RWPE2 (cell line): ENCODE measurements at regions not wholly inside any gene's neighbourhood (a gene's known extent, or its start where the extent isn't known, plus 50 kb on each side); places are given as distances from the start of the nearest gene placed in this dataset.

Experiments used
- ATAC-seq: fragments of 200-7000 bp; cut with Tn5 transposase; 3 replicates; pipeline ENCODE4 v1.9.1; 2021; ENCODE audit warnings: low read depth
- DNase-seq: peaks from one replicate; pipeline ENCODE4 v3.0.0-alpha.2; 2020; ENCODE audit warnings: low spot score
- H3K27ac ChIP-seq: fragments of 450-650 bp; 2 replicates; pipeline ENCODE4 v1.5.1; 2017; ENCODE audit warnings: mild to moderate bottlenecking; ENCODE audit not compliant: poor library complexity, severe bottlenecking
- H3K27me3 ChIP-seq: fragments of 250-450 bp; sonication (Bioruptor Pico); 2 replicates; pipeline ENCODE4 v1.5.1; 2021; ENCODE audit warnings: mild to moderate bottlenecking, moderate library complexity; ENCODE audit not compliant: insufficient read depth, poor library complexity, severe bottlenecking
- H3K36me3 ChIP-seq: fragments of 250-450 bp; sonication (Bioruptor Pico); 2 replicates; pipeline ENCODE4 v1.5.1; 2020; ENCODE audit warnings: low read depth, mild to moderate bottlenecking, moderate library complexity
- H3K4me1 ChIP-seq: fragments of 250-450 bp; sonication (Bioruptor Pico); 2 replicates; pipeline ENCODE4 v1.5.1; 2021; ENCODE audit warnings: mild to moderate bottlenecking, moderate library complexity; ENCODE audit not compliant: insufficient read depth, poor library complexity, severe bottlenecking
- H3K4me3 ChIP-seq: fragments of 250-450 bp; sonication (Bioruptor Pico); 2 replicates; pipeline ENCODE4 v1.5.1; 2021; ENCODE audit warnings: mild to moderate bottlenecking, moderate library complexity; ENCODE audit not compliant: severe bottlenecking
- H3K9me3 ChIP-seq: fragments of 250-450 bp; sonication (Bioruptor Pico); 2 replicates; pipeline ENCODE4 v1.5.1; 2021; ENCODE audit warnings: mild to moderate bottlenecking, moderate library complexity; ENCODE audit not compliant: severe bottlenecking
- TF ChIP-seq, protein P1 (sequence below): fragments of 450-650 bp; IDR thresholded peaks from one replicate; pipeline ENCODE4 v1.5.1; 2017; ENCODE audit warnings: mild to moderate bottlenecking, moderate library complexity; ENCODE audit not compliant: poor library complexity, severe bottlenecking

DNA sequence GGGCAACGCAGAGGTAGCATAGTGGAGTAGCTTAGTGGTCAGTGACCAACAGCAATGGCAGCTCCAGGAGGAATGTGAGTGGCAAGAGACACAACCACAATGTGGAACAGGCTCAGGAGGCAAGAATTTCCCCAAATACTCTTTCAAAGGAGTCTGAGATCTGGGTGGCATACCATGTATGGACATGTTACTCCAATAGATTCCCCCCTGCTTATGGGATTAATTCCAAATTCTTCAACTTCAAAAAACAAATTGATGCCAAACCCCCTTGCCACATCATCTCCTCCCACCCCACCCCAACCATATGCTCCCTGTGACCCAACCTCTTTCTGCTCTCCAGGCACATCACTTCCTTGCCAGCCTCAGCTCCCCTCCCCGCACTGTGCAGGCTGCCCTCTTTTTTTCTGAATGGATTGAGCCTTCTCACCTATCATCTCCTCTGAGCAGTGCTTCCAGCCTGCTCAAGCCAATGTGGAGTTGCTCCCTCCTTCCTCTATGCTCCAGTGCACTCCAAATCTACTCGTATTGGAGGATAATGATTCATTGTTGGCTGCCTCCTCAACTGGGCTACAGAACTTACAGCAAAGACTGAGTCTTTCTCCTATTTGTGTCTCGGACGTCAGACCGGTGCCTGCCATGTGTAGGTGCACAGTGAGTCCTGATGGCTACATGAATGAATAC is 93.0 kb upstream of the CEP85L start:
- DNase-seq, result no peak
- TF ChIP-seq, protein P1, sequence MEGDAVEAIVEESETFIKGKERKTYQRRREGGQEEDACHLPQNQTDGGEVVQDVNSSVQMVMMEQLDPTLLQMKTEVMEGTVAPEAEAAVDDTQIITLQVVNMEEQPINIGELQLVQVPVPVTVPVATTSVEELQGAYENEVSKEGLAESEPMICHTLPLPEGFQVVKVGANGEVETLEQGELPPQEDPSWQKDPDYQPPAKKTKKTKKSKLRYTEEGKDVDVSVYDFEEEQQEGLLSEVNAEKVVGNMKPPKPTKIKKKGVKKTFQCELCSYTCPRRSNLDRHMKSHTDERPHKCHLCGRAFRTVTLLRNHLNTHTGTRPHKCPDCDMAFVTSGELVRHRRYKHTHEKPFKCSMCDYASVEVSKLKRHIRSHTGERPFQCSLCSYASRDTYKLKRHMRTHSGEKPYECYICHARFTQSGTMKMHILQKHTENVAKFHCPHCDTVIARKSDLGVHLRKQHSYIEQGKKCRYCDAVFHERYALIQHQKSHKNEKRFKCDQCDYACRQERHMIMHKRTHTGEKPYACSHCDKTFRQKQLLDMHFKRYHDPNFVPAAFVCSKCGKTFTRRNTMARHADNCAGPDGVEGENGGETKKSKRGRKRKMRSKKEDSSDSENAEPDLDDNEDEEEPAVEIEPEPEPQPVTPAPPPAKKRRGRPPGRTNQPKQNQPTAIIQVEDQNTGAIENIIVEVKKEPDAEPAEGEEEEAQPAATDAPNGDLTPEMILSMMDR, result no peak

DNA sequence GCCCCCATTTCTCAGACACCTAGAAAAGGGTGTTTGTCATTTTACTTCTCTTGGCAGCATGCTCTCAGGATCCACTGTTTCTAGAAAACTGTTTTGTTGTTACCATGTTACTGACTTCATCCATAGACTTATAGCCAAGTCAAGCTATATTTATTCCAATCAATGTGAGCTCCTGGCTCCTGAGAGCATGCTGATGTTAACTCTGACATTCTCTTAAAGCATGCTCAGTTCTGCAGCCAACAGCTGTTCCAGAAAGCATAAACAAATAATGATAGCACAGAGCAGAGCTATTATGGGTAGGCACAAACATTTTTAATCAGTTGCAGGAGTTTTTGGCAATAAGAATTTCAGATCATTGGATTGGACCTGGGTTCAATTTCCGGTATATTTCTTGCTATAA is 92.4 kb upstream of the CEP85L start:
- ATAC-seq (no peak), DNase-seq (no peak)
- no peaks in the 10 kb centered on the region for H3K4me1 ChIP-seq

More for the DNA sequence above, 93.0 kb upstream of the CEP85L start:
- Histone ChIP-seq H3K27me3 (no peaks in the 10 kb centered on the region), H3K27ac (no peak overlapping the region), H3K36me3 (no peaks in the 10 kb centered on the region), H3K9me3 (no peaks in the 10 kb centered on the region), H3K4me3 (no peak overlapping the region), H3K4me1 (no peaks in the 10 kb centered on the region)
- no peak for ATAC-seq

DNA sequence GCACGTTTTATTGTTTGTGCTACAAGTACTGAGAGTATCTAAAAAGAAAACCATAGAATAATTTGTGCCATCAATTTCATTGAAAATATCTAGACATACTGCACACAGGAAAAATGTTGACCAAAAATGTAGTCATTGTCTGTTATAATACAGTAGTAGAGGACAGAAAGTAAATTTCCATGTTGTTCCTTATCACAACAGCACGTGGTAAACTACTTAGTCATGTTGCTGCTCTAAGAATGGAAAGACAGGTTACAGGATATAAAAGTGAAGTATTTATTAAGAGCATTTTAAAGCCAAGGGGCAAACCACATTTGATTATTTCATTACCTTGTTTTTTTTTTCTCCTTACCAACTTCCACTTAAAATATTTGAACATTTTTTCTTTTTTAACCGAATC is 89.0 kb upstream of the CEP85L start:
- Histone ChIP-seq H3K9me3 (no peaks in the 10 kb centered on the region), H3K4me1 (no peaks in the 10 kb centered on the region), H3K4me3 (no peak overlapping the region), H3K36me3 (no peaks in the 10 kb centered on the region), H3K27ac (no peak overlapping the region), H3K27me3 (no peaks in the 10 kb centered on the region)
- no peak for DNase-seq
- no peak for ATAC-seq
- TF ChIP-seq, protein P1, result no peak

More for the DNA sequence above, 92.4 kb upstream of the CEP85L start:
- Histone ChIP-seq H3K9me3 (no peaks in the 10 kb centered on the region), H3K27me3 (no peaks in the 10 kb centered on the region), H3K27ac (no peak overlapping the region), H3K36me3 (no peaks in the 10 kb centered on the region), H3K4me3 (no peak overlapping the region)
- TF ChIP-seq, protein P1, result no peak

DNA sequence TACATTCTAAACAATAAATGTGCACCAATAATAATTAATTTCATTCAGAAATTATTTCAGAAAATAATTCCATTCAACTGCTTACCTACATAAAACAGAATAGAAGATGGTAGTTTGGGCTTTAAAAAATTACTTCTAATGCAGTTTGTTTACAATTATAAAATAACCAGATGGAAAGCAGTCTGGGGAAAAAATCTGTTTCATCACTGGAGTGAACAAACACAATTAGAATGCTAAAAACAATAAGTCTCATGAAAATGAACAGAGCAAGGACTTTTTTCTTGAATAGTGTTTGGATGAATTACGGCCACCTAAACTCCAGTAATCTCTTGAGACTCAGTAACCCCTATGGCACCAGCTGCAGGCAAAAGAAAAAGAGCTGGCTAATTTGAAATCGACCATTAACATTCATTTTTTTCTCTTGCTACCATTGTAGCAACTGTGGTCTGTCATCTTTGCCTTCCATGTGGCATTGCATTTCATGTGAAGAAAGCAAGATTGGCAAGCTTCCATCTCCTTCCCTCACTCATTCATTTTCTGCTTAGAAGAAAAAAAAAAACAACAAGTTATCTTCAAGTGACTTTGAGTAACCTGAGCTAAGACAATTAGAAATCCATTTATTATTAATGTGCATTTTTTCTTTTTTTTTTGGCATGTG is 88.4 kb upstream of the CEP85L start:
- Histone ChIP-seq H3K27me3 (no peaks in the 10 kb centered on the region), H3K36me3 (no peaks in the 10 kb centered on the region), H3K9me3 (no peaks in the 10 kb centered on the region), H3K4me3 (no peak overlapping the region), H3K27ac (no peak overlapping the region), H3K4me1 (no peaks in the 10 kb centered on the region)
- DNase-seq, result no peak
- ATAC-seq, result no peak
- TF ChIP-seq, protein P1, result no peak

DNA sequence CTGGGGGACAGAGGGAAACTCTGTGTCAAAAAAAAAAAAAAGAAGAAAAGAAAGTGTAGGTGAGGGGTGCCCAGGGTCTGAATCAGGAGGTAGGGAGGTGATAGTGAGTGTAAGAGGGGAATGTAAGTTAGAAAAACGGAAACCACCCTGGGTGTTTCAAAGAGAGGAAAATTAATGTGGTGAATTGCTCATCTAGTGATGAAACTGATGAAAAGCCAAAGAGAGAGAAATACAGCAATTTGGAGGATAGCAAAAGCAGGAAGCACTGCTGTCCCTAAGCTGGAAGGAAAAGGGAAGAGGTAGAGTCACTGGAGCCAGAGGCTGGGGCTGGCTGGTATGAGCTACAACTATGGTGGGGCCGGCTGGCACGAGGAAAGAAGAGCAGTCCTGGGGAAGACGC is 85.0 kb upstream of the CEP85L start:
- TF ChIP-seq, protein P1, result no peak
- no peak overlapping the region for H3K4me3 ChIP-seq
- H3K36me3 ChIP-seq, result no peaks in the 10 kb centered on the region
- DNase-seq (no peak), ATAC-seq (no peak)
- no peaks in the 10 kb centered on the region for H3K9me3 ChIP-seq
- H3K27ac ChIP-seq, result no peak overlapping the region
- H3K4me1 ChIP-seq, result no peaks in the 10 kb centered on the region
- H3K27me3 ChIP-seq, result no peaks in the 10 kb centered on the region
